K562 (cell line): ENCODE measurements at regions not wholly inside any gene's neighbourhood (a gene's known extent, or its start where the extent isn't known, plus 50 kb on each side); places are given as distances from the start of the nearest gene placed in this dataset.

Source experiments
- ATAC-seq: fragments of 200-7000 bp; cut with Tn5 transposase; 3 replicates; pipeline ENCODE4 v1.9.1; 2020; ENCODE audit warnings: moderate library complexity
- BruUV-seq: library from RNA; stranded (reverse); fragments of 400-500 nt; replicated peaks from 2 replicates; lab custom pipeline; 2021; lab: Mats Ljungman, UMichigan
- CTCF ChIA-PET: fragments of 300-600 bp; formaldehyde crosslinking; extraction: SDS; loops from one replicate; lab custom pipeline; 2021; ENCODE audit warnings: low intra/inter-chr PET ratio; lab: Yijun Ruan, JAX
- POLR2A ChIA-PET: fragments of 300-600, 350-650 bp; sonication (Branson Sonifier 250); formaldehyde crosslinking; extraction: SDS; loops from one replicate; lab custom pipeline; 2021; ENCODE audit warnings: antibody characterized with exemption, inconsistent platforms; lab: Yijun Ruan, JAX
- DNase-seq, 4 experiments: peaks; one replicate each; pipeline versions ENCODE4 v3.0.0 to v3.0.0-alpha.2; 2011 to 2018; ENCODE audit warnings: low spot score in 3 of 4, mixed read lengths in 3 of 4; ENCODE audit errors: extremely low read depth in 1 of 4
- FAIRE-seq: peaks from 2 replicates; lab custom pipeline; 2011; peaks lifted over from hg19 to GRCh38; lab: Jason Lieb, UNC
- H2AFZ ChIP-seq: 2 replicates; pipeline ENCODE4 v1.6.0; 2011; ENCODE audit warnings: low read depth, low read length, control low read depth, inconsistent platforms
- H3K27ac ChIP-seq: fragments of 200-600 bp; 3 replicates; pipeline ENCODE4 v1.8.0; 2011; ENCODE audit warnings: low read depth, mild to moderate bottlenecking, control low read depth, inconsistent platforms, low read length, moderate library complexity, mixed read lengths; ENCODE audit errors: extremely low read depth
- H3K27me3 ChIP-seq, 2 experiments: fragments of 300-600 bp in 1 of 2; 2 replicates in 1 of 2; 3 replicates in 1 of 2; pipeline versions ENCODE4 v1.6.0 to v1.8.0; 2011; ENCODE audit warnings: inconsistent platforms in 2 of 2, low read length in 2 of 2, mild to moderate bottlenecking in 1 of 2, mixed read lengths in 1 of 2, moderate library complexity in 1 of 2; ENCODE audit not compliant: control insufficient read depth in 2 of 2, insufficient read depth in 2 of 2
- H3K36me3 ChIP-seq: fragments of 300-600 bp; 3 replicates; pipeline ENCODE4 v1.8.0; 2011; ENCODE audit warnings: mild to moderate bottlenecking, low read length, inconsistent platforms; ENCODE audit not compliant: control insufficient read depth, insufficient read depth
- H3K4me1 ChIP-seq, 2 experiments: fragments of 200-600 bp in 1 of 2; replicated peaks in 1 of 2; 2 replicates in 1 of 2; 3 replicates in 1 of 2; pipeline versions ENCODE4 v1.5.1 to v1.8.0; 2011; ENCODE audit warnings: inconsistent platforms in 2 of 2, low read length in 2 of 2, mild to moderate bottlenecking in 1 of 2, mixed read lengths in 1 of 2, moderate library complexity in 1 of 2; ENCODE audit not compliant: control insufficient read depth in 2 of 2, insufficient read depth in 2 of 2
- H3K4me2 ChIP-seq: 2 replicates; pipeline ENCODE4 v1.6.1; 2011; ENCODE audit warnings: low read length, control low read depth, inconsistent platforms, mixed read lengths; ENCODE audit not compliant: insufficient read depth
- H3K4me3 ChIP-seq: fragments of 200-600 bp; sonication (generic), shearing (Covaris generic); 2 replicates; pipeline ENCODE4 v1.5.1; 2016; ENCODE audit warnings: control low read depth, inconsistent platforms
- H3K79me2 ChIP-seq: fragments of 200-600 bp; 3 replicates; pipeline ENCODE4 v1.8.0; 2011; ENCODE audit warnings: low read length, inconsistent platforms; ENCODE audit not compliant: control insufficient read depth, insufficient read depth
- H3K9ac ChIP-seq, 2 experiments: 2 replicates each; pipeline versions ENCODE4 v1.6.0 to v1.6.1; 2011; ENCODE audit warnings: low read depth in 2 of 2, low read length in 2 of 2, control low read depth in 1 of 2, inconsistent platforms in 1 of 2, mild to moderate bottlenecking in 1 of 2, mixed read lengths in 1 of 2; ENCODE audit not compliant: insufficient read depth in 1 of 2
- H3K9me1 ChIP-seq: one replicate; pipeline ENCODE4 v1.6.0; 2011; ENCODE audit warnings: inconsistent platforms, mild to moderate bottlenecking, low read length, moderate library complexity; ENCODE audit not compliant: control insufficient read depth, insufficient read depth
- H3K9me3 ChIP-seq: replicated peaks from 2 replicates; pipeline ENCODE4 v1.5.1; 2011; ENCODE audit warnings: low read depth, low read length, inconsistent platforms; ENCODE audit not compliant: control insufficient read depth, insufficient read depth
- H4K20me1 ChIP-seq: replicated peaks from 2 replicates; pipeline ENCODE4 v1.6.1; 2011; ENCODE audit warnings: low read length, inconsistent platforms, mixed read lengths; ENCODE audit not compliant: control insufficient read depth, insufficient read depth
- BRD9 ChIP-seq: fragments of 450-650 bp; IDR thresholded peaks from 2 replicates; pipeline ENCODE4 v1.6.1; 2018; ENCODE audit warnings: low read depth; ENCODE audit not compliant: partially characterized antibody
- BRF1 ChIP-seq: IDR thresholded peaks from 3 replicates; pipeline ENCODE4 v1.6.1; 2011; ENCODE audit warnings: borderline replicate concordance, mild to moderate bottlenecking; ENCODE audit not compliant: insufficient read length; ENCODE audit errors: extremely low read depth
- CTBP1 ChIP-seq: fragments of 450-650 bp; IDR thresholded peaks from 2 replicates; pipeline ENCODE4 v1.6.1; 2016; ENCODE audit warnings: borderline replicate concordance
- FOXA3 ChIP-seq, 2 experiments: fragments of 450-650 bp in 1 of 2; sonication (generic) in 1 of 2; formaldehyde crosslinking; IDR thresholded peaks in 1 of 2; conservative IDR thresholded peaks in 1 of 2; 2 replicates each; pipeline versions ENCODE4 v1.4.0 to v1.8.0; 2020 to 2022; ENCODE audit warnings: mild to moderate bottlenecking in 2 of 2, missing genetic modification reagents in 1 of 2
- GATAD2A ChIP-seq: fragments of 450-650 bp; IDR thresholded peaks from 2 replicates; pipeline ENCODE4 v1.6.1; 2017
- NCOA4 ChIP-seq: fragments of 450-650 bp; IDR thresholded peaks from 2 replicates; pipeline ENCODE4 v1.6.1; 2018; ENCODE audit warnings: mild to moderate bottlenecking; ENCODE audit not compliant: partially characterized antibody
- POU5F1 ChIP-seq: fragments of 150-350 bp; IDR thresholded peaks from 2 replicates; pipeline ENCODE4 v1.6.1; 2014; ENCODE audit warnings: borderline replicate concordance, low read length, low read depth, mild to moderate bottlenecking; ENCODE audit not compliant: partially characterized antibody
- SREBF1 ChIP-seq: fragments of 150-350 bp; IDR thresholded peaks from 2 replicates; pipeline ENCODE4 v1.6.1; 2014; ENCODE audit warnings: antibody characterized with exemption, low read depth, low read length, borderline replicate concordance
- TAL1 ChIP-seq: fragments of 450-650 bp; IDR thresholded peaks from 2 replicates; pipeline ENCODE4 v1.6.1; 2016; ENCODE audit warnings: mild to moderate bottlenecking
- TRIM24 ChIP-seq, 2 experiments: fragments of 450-650 bp; IDR thresholded peaks; 2 replicates each; pipeline ENCODE4 v1.6.1; 2016
- VEZF1 ChIP-seq: fragments of 200-800 bp; sonication (Bioruptor generic); IDR thresholded peaks from 2 replicates; pipeline ENCODE4 v1.6.1; 2017; ENCODE audit warnings: missing genetic modification characterization, missing compliant biosample characterization
- YY1 ChIP-seq, 3 experiments: IDR thresholded peaks; 2 replicates each; pipeline ENCODE4 v1.6.1; 2011; ENCODE audit warnings: low read length in 2 of 3, mild to moderate bottlenecking in 2 of 3, moderate library complexity in 2 of 3, borderline replicate concordance in 1 of 3, control low read depth in 1 of 3, low read depth in 1 of 3; ENCODE audit not compliant: insufficient read depth in 3 of 3, insufficient replicate concordance in 2 of 3, control insufficient read depth in 1 of 3, insufficient read length in 1 of 3; ENCODE audit errors: extremely low read depth in 1 of 3
- ZBTB17 ChIP-seq: fragments of 450-650 bp; formaldehyde crosslinking; IDR thresholded peaks from 2 replicates; pipeline ENCODE4 v1.4.0; 2020; ENCODE audit warnings: mild to moderate bottlenecking
- ZBTB34 ChIP-seq: fragments of 250-450 bp; sonication (Bioruptor Pico); IDR thresholded peaks from 2 replicates; pipeline ENCODE4 v1.8.0; 2021; ENCODE audit warnings: mild to moderate bottlenecking, moderate library complexity
- ZFP91 ChIP-seq: sonication (generic); formaldehyde crosslinking; IDR thresholded peaks from 2 replicates; pipeline ENCODE4 v1.8.0; 2022; ENCODE audit warnings: mild to moderate bottlenecking, missing genetic modification reagents
- WGBS: fragments of 100-300 bp; shearing (Covaris generic); methylation state at CpG from one replicate; pipeline ENCODE4 v1.1.6; 2016; ENCODE audit warnings: low coverage, mixed read lengths; ENCODE audit not compliant: insufficient coverage; ENCODE audit errors: missing lambda C conversion rate; 5-methylcytosine and 5-hydroxymethylcytosine counted together
- in situ Hi-C: fragments of 300-500 bp; cut with MboI; formaldehyde crosslinking; loops from 4 replicates; pipeline ENCODE4 v1.15.0; 2018; ENCODE audit warnings: inconsistent platforms, mixed read lengths
- intact Hi-C: fragments of 100-400 bp; cut with micrococcal nuclease; formaldehyde crosslinking; loops from 2 replicates; pipeline ENCODE4 v1.14.2; 2022
- TF ChIP-seq, protein P1 (sequence below): IDR thresholded peaks from 2 replicates; pipeline ENCODE4 v1.6.1; 2011; ENCODE audit not compliant: insufficient read length; ENCODE audit errors: extremely low read depth

GRCh38 chr3:43222590-43222989, 63.8 kb upstream of the SNRK start (continued):
- TF ChIP-seq ZFP91 (CRISPR knock-in tag) (no peak), GATAD2A (no peak), BRF1 (no peak), ZBTB17 (no peak), VEZF1 (CRISPR knock-in tag) (no peak)

DNA sequence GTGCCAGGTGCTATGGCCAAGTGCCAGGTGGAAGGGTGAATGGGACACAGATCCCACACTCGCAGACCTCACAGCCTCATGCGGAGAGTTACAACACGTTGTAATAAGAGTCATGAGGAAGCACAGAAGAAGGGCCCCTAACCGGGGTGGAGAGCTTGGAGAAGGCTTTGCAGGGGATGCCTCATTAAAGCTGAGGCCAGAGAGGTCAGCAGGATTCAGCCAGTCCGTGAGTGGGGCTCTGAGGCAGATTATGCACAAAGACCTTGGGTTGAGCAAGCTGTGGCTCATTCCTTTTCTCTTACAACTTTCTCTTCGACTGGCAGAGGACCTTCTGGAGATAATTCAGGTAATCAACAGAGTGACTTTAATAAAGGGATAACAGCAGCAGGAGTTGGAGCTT, 65.3 kb upstream of the SNRK start:
- H3K9me3 ChIP-seq = no peaks in the 10 kb centered on the region
- no peak overlapping the region for H3K27ac ChIP-seq
- H3K4me2 ChIP-seq = no peak overlapping the region
- H3K4me3 ChIP-seq = no peak overlapping the region
- no peaks in the 10 kb centered on the region for H3K9me1 ChIP-seq
- no peaks in the 10 kb centered on the region for H4K20me1 ChIP-seq
- no peak overlapping the region for H3K9ac ChIP-seq
- no peaks in the 10 kb centered on the region for H3K4me1 ChIP-seq
- H2AFZ ChIP-seq = no peak overlapping the region
- no TSS peak for BruUV-seq
- ChIA-PET POLR2A (interaction anchor here (0.6 to 1.2 kb wide), 5 partner anchors 13 to 980 kb away, joined by 3 to 4 read pairs (median 3); no protein-coding TSS in a partner anchor), CTCF (no interaction called here)
- H3K36me3 ChIP-seq = no peaks in the 10 kb centered on the region
- intact Hi-C loops = loop anchor here (5.0 to 10.0 kb wide), 3 partner anchors 156 to 544 kb away; no protein-coding TSS in a partner anchor
- DNase-seq (no peak), ATAC-seq (no peak), FAIRE-seq (no peak)
- no peaks in the 10 kb centered on the region for H3K79me2 ChIP-seq
- in situ Hi-C loops = no loop called here
- WGBS = 0% methylated on average over 6 of the region's 6 CpGs
- H3K27me3 ChIP-seq = peaks cover 10 to 24% of the 10 kb centered on the region in 2 experiments; a peak in 4 of 5 replicates
- no peak for TF ChIP-seq NCOA4
- no peak for TF ChIP-seq ZBTB34 (CRISPR knock-in tag)
- TF ChIP-seq FOXA3 (CRISPR knock-in tag; conservative IDR thresholded peaks at IDR 0.05 in 1 of 2, IDR thresholded peaks at IDR 0.05 in 1 of 2) = no peak
- no peak for TF ChIP-seq BRD9
- TF ChIP-seq CTBP1 = no peak
- no peak for TF ChIP-seq TRIM24 (IDR thresholded peaks at IDR 0.05)
- no peak for TF ChIP-seq TAL1
- TF ChIP-seq YY1 (IDR thresholded peaks at IDR 0.05; ENCODE audit: borderline replicate concordance in 1 of 3, control insufficient read depth in 1 of 3, extremely low read depth in 1 of 3, insufficient read depth in 3 of 3, insufficient read length in 1 of 3, insufficient replicate concordance in 2 of 3, low read depth in 1 of 3, low read length in 2 of 3) = no peak
- TF ChIP-seq SREBF1 = no peak
- TF ChIP-seq, protein P1, sequence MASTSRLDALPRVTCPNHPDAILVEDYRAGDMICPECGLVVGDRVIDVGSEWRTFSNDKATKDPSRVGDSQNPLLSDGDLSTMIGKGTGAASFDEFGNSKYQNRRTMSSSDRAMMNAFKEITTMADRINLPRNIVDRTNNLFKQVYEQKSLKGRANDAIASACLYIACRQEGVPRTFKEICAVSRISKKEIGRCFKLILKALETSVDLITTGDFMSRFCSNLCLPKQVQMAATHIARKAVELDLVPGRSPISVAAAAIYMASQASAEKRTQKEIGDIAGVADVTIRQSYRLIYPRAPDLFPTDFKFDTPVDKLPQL = no peak
- no peak for TF ChIP-seq POU5F1
